KBM-7 (cell line): ENCODE measurements at regions not wholly inside any gene's neighbourhood (a gene's known extent, or its start where the extent isn't known, plus 50 kb on each side); places are given as distances from the start of the nearest gene placed in this dataset.

Experiments
- DNase-seq: peaks from one replicate; pipeline ENCODE4 v3.0.0-alpha.2; 2015
- in situ Hi-C: fragments of 300-500 bp; cut with MboI; formaldehyde crosslinking; loops from 2 replicates; pipeline ENCODE4 v1.14.3; 2020; ENCODE audit warnings: low sequenced_read_pairs, low pct_unique_long_range_greater_than_20kb, mixed read lengths

DNA sequence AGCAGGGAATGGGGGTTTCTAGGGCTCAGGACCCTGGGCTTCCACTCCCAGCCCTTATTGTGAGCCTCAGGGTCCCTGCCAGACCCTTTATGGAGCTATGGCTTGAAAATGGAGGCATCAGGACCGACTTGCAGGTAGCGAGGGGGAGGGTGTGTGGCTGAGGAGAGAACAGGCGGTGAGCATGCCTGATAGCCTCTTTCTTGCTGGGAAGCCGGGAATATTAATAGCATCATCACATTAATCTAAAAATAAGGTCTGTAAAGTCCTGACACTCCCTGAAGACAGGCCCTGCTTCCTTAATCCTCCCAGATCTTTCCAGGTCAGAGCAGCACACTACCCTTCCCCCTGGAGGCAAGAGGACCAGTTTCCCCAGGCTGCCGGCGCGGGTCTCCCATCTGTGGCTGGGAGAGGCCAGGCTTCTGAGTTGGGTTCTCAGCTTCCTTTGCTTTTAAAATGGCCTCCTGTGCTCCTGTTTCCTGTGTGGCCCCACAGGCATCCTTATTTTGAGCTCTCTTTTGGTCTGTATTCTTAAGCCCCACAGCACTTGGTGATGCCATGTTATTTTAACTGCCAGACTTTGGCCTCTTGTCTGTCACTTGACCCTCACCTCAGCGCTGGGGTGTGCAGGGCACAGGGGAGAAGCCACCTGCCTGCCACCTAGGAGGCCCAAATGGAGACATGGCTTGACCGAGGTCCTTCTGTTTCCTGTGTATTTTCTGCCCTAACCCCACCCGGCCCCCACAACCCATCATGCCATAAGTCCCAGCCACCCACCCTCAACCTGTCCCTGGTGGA is 185.0 kb upstream of the TOPAZ1 start:
- no peak for DNase-seq
- in situ Hi-C loops, result no loop called here

DNA sequence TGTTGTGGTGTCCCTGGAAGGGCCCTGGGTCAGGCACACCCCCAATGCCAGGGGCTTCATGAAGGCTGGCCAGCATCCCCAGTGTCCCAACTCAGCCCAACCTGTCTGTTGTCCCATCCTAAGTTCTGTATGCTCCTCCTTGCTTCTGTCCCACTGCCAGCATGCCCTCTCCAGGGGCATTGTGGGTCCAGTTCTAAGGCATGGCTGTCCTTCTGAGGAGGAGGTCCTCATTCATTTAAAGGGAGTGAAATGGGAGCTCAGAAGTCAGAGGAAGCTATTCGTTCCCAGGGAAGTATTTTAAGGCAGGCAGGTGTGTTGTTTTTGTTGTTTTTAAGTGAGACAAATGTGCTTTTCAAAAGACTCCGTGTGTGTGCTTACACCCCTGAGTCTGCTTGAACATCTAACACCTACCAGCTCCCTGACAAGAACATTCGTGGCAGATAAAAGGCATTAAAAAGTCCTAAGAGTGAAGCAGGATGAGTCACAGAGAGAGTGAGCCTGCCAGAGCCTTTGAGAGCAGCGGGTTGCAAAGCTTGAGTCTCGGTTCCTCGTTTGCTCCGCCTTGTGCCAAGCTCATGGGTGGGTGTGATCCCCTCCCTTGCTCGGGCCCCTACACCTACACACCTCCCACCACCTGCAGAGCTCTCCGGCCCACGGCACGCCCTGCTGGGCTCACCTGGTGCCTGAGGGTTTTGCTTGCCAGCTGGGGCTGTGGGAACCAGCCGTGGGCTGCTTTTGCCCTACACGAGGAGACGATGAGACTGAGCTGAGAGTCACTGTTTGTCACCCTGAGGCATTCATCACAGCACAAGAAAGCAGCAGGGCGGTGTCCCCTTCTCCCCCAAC is 183.4 kb upstream of the TOPAZ1 start:
- DNase-seq, result no peak

DNA sequence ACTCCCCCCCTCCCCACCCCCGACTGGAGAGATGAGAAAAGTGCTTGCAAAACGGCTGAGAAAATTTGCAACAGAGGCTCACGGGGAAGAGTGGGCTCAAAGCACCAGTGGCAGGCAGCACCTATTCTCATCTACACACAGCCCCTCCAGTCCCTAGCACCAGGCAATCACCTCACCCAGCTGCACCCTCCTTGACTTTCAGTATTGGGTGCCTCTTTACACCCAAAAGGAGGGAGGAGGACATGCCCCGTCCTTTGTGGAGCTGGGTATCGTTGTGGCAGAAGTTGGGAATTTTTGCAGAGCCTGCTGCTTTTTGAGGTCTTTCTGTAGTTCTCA is 182.8 kb upstream of the TOPAZ1 start:
- no peak for DNase-seq
- in situ Hi-C loops, result no loop called here

More for the DNA sequence above, 183.4 kb upstream of the TOPAZ1 start:
- in situ Hi-C loops, result no loop called here

DNA sequence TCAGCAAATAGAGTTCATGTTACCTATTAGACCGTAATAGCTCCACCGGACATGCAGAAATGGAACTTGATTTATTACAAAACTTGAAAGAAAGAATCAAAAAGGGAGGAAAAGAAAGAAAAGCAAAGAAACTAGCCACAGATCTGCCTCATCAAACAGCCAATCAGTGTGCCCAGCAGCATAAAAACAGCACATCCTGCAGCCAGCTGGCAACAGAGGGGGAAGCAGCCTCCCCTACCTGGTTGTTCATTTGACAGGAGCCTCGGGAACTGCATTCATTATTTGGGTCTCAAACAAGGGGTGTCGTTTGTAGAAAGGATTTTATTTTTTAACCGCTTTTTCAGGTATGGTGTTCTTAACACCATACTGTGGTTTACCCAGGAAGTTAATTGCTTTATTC is 181.5 kb upstream of the TOPAZ1 start:
- in situ Hi-C loops, result no loop called here
- DNase-seq, result no peak

DNA sequence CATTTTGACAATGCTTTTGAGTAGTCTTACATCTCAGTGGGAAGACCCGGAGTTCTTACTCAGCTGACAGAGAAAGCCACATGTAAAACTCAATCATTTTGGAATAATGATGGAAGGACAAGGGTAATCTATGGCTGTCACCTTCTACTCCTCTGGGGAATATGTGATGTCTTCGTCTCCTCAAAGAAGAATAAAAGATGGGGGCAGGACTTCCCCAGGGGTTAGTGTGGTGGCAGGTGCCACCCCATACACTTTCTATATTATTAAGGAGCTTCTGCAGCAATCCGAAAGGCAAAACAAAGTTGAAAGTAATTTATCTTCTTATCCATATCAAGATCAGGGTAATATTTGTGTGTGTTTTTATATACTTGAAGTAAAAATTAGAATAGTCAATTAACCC is 180.4 kb upstream of the TOPAZ1 start:
- in situ Hi-C loops, result no loop called here
- DNase-seq, result no peak

DNA sequence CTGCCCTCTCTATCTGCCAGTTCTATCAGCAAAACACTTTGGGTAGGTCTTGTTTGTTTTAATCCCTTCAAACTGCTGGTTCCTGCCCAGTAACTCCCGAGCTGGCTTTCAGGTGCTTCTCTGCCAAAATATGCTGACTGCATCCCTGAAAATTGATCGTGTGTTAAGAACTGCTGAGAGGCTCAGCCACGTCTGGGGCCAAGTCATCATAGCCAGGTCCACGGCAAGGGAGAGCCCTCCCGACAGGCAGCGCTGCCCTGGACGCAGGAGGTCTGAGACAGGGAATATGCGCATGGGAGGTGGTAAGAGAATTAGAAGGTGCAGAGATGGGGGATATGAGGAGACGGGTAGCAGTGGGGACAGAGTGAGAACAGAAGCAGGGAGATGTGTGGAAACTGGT is 179.7 kb upstream of the TOPAZ1 start:
- no peak for DNase-seq
- in situ Hi-C loops, result no loop called here

DNA sequence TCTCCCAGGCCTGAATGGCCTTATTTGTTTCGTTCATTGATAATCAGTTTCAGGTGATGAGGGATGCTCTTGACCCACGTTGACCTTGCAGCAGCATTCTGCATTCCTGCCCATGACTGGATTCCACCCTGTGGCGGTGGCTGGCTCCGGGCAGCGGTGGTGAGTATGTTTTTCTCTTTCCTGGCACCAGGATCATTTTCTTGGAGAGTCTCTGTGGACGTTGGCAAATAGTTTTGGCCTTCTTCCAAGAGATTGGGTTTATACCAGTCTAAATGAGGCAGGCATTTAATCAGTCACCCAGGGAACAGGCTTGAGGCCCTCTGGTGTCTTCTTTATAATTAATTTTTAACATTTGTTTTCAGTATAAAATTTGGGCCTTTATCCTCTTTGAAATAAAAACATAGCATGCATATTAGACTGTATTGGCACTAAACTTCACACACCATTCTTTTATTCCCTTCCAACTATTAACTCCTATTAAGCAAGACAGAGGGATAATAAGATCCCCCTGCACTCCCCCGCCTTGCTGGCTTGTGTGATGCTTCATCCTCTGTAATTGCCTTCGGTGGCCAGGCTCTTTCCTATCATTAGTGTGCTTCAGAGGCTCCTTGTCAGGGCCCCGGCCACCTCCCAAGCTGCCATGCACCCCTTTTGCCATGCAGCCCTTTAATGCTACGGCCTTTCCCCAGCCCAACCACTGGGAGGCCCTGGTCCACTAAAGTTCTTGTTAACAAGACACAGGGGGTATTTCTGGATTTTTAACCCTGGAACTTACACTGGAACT is 176.2 kb upstream of the TOPAZ1 start:
- no peak for DNase-seq
- in situ Hi-C loops, result no loop called here

DNA sequence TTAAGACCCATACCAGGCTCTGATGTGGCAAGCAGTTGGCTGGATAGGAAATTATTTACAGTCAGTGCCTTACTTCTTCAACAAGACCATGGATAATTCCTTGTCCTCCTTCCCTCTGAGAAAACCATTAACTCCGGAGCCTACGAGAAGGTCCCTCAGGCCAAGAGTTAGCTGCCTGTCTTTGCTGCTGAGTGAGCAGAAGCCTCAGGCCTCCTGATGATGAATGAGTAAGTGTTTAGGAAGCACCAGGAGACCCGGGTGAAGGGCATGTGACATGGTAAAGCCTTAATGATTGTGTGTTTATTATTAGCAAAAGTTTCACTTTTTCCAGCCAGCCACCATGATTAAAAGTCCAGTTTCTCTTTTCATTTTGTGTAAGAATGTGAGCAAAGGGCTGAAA is 174.9 kb upstream of the TOPAZ1 start:
- in situ Hi-C loops, result no loop called here
- DNase-seq, result no peak

DNA sequence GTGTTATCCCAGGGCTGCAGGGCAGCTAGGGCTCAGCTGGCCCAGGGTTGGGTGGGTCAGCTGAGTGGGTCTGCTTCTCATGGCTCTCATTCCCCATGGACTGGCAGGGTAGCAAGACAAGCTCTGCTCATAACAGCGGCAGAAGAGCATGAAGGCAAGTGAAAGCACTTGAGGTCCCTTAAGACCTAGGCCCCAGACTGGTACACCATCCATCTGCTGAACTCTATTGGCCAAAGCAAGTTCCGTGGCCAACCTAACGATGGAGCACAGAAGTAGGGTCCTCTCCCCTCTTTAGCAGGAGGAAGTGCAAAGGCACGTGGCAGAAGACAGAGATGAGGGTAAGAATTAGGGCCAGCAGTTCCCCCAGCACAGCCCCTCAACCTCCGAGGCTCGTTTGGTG is 174.3 kb upstream of the TOPAZ1 start:
- in situ Hi-C loops, result no loop called here
- no peak for DNase-seq

DNA sequence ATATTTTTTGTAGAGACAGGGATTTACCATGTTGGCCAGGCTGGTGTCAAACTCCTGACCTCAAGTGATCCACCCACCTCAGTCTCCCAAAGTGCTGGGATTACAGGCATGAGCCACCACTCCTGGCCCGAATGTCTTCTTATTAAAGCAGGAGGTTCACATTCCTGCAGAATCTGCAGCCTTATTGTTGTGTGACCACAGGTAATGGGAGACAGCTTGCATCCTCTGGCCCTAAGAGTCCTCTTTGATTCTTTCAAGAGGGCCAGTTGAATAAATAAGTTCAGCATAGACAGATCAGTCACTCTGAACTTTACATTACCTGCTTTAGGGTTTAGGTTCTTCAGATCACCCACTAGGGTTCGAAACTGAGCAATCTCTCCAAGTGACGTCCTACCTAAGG is 172.9 kb upstream of the TOPAZ1 start:
- no peak for DNase-seq
- in situ Hi-C loops, result no loop called here

DNA sequence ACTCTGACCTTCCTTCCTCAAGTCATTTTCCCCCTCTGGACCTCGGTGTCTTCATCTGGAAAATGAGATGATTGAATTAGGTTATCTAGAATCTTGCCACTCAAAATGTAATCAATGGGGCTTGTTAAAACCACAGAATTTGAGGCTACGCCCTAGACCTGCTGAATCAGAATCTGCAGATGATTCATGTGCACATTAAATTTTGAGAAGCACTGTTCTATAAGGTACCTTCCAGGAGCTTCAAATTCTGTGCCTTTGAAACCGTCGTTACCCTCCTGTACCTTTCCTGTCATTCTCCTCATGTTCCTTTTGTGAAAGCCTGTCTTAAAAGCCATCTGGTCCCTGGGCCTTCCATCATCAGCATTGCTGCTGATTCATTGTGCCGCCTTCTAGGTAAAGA is 172.4 kb upstream of the TOPAZ1 start:
- no peak for DNase-seq

DNA sequence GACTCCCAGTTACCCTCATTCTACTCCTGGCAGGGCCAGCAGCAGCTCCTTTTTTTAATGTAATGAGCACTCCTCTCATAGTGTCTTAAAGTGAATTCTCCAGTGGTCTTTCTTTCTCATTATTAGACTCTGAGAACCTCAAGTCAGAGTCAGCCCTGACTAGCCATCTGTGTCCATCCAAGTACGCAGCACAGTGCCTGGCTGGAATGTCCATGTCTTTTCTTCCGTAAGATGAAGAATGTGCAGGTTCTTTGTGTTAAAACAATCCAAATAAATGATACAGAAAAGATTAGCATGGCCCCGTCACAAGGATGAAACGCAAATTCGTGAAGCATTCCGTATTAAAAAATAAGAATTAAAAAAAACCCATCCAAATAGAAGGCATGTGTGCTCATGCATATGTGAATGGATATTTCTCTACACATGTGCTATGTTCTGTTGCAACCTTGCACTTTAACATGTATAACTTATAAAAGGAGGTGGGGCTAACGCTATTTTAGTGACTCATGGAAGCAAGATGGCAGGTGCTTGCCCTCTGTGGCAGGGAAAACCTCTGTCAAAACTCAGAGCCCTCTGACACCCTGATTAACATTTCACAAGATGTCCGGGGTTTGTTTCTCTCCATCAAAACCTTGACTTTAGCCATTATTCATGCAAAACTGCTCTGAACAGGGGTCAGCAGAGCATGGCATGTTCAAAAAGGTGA is 170.7 kb upstream of the TOPAZ1 start:
- DNase-seq, result no peak
- in situ Hi-C loops, result no loop called here

More for the DNA sequence above, 172.4 kb upstream of the TOPAZ1 start:
- in situ Hi-C loops, result no loop called here

DNA sequence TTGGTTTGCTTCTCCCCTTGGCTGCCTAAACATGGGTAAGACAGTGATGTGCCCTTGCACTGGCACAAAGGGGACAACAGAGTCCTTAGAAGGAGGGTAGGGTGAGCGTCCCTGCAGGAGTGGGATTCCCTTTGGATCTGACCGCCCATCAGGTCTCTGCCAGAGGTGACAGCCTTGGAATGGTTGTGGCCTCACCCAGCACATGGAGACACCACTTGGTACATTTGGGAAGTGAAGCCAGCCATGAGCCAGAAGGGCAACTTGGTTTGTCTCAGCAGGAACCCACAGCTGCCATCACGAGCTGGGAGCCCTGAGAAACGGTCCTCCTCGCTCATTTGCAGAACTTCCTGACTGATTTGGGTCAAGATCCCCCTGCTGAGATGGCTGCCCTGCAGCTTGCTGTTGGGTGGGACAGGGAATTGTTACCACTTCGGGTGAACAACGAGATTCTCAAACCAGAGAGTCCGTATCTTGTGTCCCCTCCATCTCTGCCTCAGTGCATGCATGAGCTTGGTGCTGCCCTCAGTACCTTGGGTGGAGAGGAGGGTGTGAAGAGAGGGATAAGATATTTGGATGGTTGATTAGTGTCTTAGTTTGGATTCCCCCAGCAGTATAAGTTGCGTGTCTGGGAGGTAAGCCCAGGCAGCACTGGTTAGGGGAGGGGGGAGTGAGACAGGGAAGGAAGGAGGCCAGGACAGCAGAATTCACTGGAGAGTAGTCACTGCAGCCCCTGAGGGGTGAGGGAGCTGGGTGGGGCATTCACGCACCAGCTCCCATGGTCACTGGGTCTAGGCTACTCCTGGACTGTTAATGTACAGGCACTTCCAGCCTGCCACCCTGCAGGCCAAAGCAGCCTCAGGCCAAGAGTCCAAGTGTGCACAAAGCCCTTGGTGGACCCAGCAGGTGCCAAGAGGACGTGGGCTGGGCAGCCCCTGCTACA is 168.8 kb upstream of the TOPAZ1 start:
- DNase-seq, result no peak
- in situ Hi-C loops, result no loop called here

DNA sequence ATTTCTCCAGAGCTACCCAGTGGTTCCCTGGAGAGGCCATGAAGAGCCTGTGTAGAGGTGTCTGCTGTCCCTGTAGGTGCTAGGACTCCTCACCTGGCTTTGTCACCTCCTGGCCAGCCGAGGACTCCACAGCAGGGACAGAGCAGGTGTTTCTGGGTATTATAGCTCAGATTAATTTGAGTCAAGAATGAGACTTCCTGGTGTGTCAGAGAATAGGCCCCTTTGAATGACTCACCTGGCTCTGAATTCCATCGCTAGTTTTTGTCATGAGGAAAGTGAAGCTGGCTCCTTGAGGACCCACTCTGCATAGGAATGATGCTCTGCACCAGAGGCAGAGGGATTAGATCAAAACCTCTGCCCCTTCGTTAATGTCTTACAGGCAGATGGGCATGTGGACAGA is 167.5 kb upstream of the TOPAZ1 start:
- in situ Hi-C loops, result no loop called here
- DNase-seq, result no peak

DNA sequence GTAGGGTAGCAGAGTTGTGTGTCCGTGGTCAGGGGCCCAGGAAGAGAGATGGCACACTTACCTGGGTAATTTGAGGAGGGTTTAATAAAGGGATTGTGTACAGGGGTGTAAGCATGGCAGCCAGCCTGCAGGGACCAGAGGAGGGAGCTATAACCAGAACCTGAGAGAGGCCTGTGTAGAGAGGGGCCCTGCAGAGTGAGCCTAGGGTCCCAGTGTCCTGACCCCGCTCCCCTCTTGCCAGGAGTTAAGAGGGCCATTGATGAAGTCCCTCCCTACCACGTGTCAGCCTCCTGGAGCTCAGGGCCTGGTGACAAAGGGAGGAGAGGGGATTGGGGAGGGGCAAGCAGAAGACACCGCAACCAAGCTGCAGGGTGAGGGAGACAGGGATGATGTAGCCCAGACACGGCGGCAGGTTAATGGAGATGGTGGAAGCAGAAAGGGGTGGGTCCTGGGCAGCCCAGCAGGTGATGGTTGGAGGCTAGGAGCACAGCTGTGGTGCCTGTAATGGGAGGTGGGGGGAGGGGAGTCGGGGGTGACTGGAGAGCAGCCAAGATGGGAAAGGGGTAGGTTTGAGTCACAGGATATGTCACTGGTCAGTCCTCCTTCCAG is 165.4 kb upstream of the TOPAZ1 start:
- no peak for DNase-seq
- in situ Hi-C loops, result no loop called here

DNA sequence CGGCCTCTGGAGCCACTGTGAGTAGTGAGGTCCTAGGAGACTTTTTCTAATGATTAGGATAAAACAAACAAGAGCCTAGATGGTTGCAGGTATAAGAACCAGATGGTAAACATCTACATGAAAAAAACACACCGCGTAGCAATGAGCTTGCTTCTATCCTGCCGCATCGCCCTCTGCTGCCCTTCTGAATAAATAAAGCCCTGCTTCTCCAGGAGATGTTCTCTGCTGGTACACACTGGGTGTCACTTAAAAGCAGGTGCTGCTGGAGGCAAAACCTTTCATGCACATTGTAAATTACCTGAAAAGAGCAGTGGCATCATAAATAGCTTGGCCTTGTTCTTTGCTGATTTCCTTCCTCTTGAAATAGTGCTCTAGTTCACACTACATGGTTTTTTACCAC is 164.4 kb upstream of the TOPAZ1 start:
- in situ Hi-C loops, result no loop called here
- DNase-seq, result no peak

DNA sequence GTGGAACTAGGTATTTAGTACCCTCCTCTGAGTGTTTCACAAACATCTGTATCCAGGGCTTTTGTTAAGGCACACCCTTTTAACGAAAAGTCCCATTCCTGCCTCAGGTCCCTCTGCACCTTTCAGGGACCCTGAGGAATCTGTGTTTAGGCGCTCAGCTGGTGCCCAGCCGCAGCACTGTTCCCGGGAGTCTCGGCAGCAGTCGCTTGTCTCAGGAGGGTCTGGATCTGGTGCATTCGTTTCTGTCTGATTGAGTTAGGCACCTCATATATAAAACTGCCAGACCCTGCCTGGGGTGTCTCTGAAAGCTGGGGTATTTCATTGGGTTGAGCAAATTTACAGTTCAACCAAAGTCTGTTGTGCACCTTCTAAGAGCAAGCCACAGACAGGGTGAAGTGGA is 162.8 kb upstream of the TOPAZ1 start:
- in situ Hi-C loops, result no loop called here
- no peak for DNase-seq

DNA sequence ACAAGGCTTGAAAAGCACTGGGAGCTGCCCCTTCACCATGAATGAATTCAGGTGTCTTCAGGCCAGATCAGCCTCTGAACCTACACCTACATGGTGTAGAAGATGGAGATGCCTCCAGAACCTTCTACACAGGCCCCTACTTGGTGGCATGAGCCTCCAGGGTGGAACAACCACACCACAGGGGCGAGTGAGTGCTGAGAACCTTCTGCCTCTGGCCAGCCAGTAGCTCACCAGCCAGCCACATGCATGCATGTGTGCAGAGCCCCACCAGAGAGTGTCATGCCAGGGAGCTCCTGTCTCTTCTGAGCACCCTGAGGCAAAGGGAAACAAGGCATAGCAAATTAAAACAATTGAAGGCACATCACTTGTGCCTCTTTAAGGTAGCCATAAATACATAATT is 161.8 kb upstream of the TOPAZ1 start:
- in situ Hi-C loops, result no loop called here
- no peak for DNase-seq
